ENCODE measurements at regions not wholly inside any gene's neighbourhood (a gene's known extent, or its start where the extent isn't known, plus 50 kb on each side); places are given as distances from the start of the nearest gene placed in this dataset.

DNA sequence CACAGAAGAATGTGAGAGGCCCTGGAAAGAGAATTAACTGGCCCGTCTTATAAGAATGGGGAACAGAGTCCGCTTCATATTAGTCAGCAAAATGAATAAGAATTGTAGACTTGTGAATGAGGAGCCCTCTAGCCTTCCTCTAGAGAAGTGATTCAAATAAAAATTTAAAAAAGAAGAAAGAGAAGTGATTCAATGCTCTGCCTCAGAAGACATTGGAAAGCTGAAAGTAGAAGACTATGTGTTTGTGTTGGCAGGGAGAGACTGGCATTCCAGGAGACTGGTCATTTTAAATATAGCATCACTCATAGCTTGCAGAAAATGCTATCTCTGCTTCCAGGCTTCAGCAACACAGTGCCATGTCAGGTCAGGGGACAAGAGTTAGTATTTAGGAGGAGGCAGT lies 190.6 kb upstream of the HS3ST3A1 start:
- TF ChIP-seq, protein P1, sequence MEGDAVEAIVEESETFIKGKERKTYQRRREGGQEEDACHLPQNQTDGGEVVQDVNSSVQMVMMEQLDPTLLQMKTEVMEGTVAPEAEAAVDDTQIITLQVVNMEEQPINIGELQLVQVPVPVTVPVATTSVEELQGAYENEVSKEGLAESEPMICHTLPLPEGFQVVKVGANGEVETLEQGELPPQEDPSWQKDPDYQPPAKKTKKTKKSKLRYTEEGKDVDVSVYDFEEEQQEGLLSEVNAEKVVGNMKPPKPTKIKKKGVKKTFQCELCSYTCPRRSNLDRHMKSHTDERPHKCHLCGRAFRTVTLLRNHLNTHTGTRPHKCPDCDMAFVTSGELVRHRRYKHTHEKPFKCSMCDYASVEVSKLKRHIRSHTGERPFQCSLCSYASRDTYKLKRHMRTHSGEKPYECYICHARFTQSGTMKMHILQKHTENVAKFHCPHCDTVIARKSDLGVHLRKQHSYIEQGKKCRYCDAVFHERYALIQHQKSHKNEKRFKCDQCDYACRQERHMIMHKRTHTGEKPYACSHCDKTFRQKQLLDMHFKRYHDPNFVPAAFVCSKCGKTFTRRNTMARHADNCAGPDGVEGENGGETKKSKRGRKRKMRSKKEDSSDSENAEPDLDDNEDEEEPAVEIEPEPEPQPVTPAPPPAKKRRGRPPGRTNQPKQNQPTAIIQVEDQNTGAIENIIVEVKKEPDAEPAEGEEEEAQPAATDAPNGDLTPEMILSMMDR (IDR thresholded peaks at IDR 0.05; ENCODE audit: low read length) = no peak
- TF ChIP-seq EZH2phosphoT487 (IDR thresholded peaks at IDR 0.05; ENCODE audit: low read length) (no peak), EZH2 (optimal IDR thresholded peaks at IDR 0.05; ENCODE audit: low read depth, low read length) (no peak)
